Central memory CD8-positive, alpha-beta T cell (primary cell): ENCODE measurements at regions not wholly inside any gene's neighbourhood (a gene's known extent, or its start where the extent isn't known, plus 50 kb on each side); places are given as distances from the start of the nearest gene placed in this dataset.
"Not testable (repeated sequence)": the region's sequence is repeated elsewhere in the genome, so short reads cannot be mapped to it uniquely, and the experiment has no call there.

Experiments
- ATAC-seq: fragments of 150-1000 bp; cut with Tn5 transposase; replicated peaks from 2 replicates; pipeline ENCODE4 v1.10.0; 2022; ENCODE audit warnings: mild to moderate bottlenecking, moderate FRiP score, moderate number of reproducible peaks; ENCODE audit not compliant: poor library complexity, severe bottlenecking; ENCODE audit errors: extremely low read depth
- DNase-seq, 2 donors: peaks; one replicate each; pipeline ENCODE4 v3.0.0; 2021; ENCODE audit warnings: low spot score in 2 of 2
- H3K27ac Mint-ChIP-seq: one replicate; pipeline ENCODE4 v1.8.0; 2022; ENCODE audit warnings: low read depth, mild to moderate bottlenecking, moderate library complexity, mixed read lengths
- H3K27me3 Mint-ChIP-seq: one replicate; pipeline ENCODE4 v1.8.0; 2022; ENCODE audit warnings: mixed read lengths
- H3K36me3 Mint-ChIP-seq: one replicate; pipeline ENCODE4 v1.8.0; 2022; ENCODE audit warnings: mild to moderate bottlenecking, moderate library complexity, mixed read lengths; ENCODE audit not compliant: insufficient read depth
- H3K4me1 Mint-ChIP-seq: one replicate; pipeline ENCODE4 v1.8.0; 2022; ENCODE audit warnings: mixed read lengths
- H3K4me3 Mint-ChIP-seq: one replicate; pipeline ENCODE4 v1.8.0; 2022; ENCODE audit warnings: mild to moderate bottlenecking, moderate library complexity, mixed read lengths
- H3K9me3 Mint-ChIP-seq: one replicate; pipeline ENCODE4 v1.8.0; 2022; ENCODE audit warnings: mixed read lengths

- Mint-ChIP-seq H3K4me3 (no peak overlapping the region), H3K36me3 (no peaks in the 10 kb centered on the region), H3K4me1 (no peaks in the 10 kb centered on the region), H3K27me3 (no peaks in the 10 kb centered on the region), H3K9me3 (peaks cover 6% of the 10 kb centered on the region), H3K27ac (no peak overlapping the region)
- ATAC-seq (no peak), DNase-seq (no peak)
Observed at GRCh38 chr2:193876980-193877379, 1682.2 kb upstream of the TMEFF2 start.

- ATAC-seq (no peak), DNase-seq (no peak)
- H3K27me3 Mint-ChIP-seq, result no peaks in the 10 kb centered on the region
- peaks cover 6% of the 10 kb centered on the region for H3K9me3 Mint-ChIP-seq
- H3K4me3 Mint-ChIP-seq, result no peak overlapping the region
- H3K4me1 Mint-ChIP-seq, result no peaks in the 10 kb centered on the region
- H3K36me3 Mint-ChIP-seq, result no peaks in the 10 kb centered on the region
- no peak overlapping the region for H3K27ac Mint-ChIP-seq
Observed at GRCh38 chr2:193869564-193869963, 1674.8 kb upstream of the TMEFF2 start.

- no peak overlapping the region for H3K4me3 Mint-ChIP-seq
- no peaks in the 10 kb centered on the region for H3K4me1 Mint-ChIP-seq
- ATAC-seq, result no peak
- no peak overlapping the region for H3K27ac Mint-ChIP-seq
- no peaks in the 10 kb centered on the region for H3K27me3 Mint-ChIP-seq
- H3K36me3 Mint-ChIP-seq, result no peaks in the 10 kb centered on the region
- no peak for DNase-seq
- peaks cover 6% of the 10 kb centered on the region for H3K9me3 Mint-ChIP-seq
Observed at GRCh38 chr2:193868833-193869232, 1674.1 kb upstream of the TMEFF2 start.

GRCh38 chr2:193868132-193868531 is 1673.4 kb upstream of the TMEFF2 start:
- Mint-ChIP-seq H3K27ac (no peak overlapping the region), H3K4me1 (no peaks in the 10 kb centered on the region)

GRCh38 chr2:193867454-193867853 is 1672.7 kb upstream of the TMEFF2 start:
- Mint-ChIP-seq H3K27me3 (no peaks in the 10 kb centered on the region), H3K36me3 (no peaks in the 10 kb centered on the region), H3K4me3 (no peak overlapping the region), H3K27ac (no peak overlapping the region), H3K4me1 (no peaks in the 10 kb centered on the region), H3K9me3 (no peaks in the 10 kb centered on the region)
- ATAC-seq, result no peak
- no peak for DNase-seq

More at GRCh38 chr2:193868132-193868531, 1673.4 kb upstream of the TMEFF2 start:
- no peak for DNase-seq
- no peaks in the 10 kb centered on the region for H3K9me3 Mint-ChIP-seq
- no peaks in the 10 kb centered on the region for H3K27me3 Mint-ChIP-seq
- ATAC-seq, result no peak
- no peaks in the 10 kb centered on the region for H3K36me3 Mint-ChIP-seq
- no peak overlapping the region for H3K4me3 Mint-ChIP-seq

- ATAC-seq, result no peak
- no peak overlapping the region for H3K27ac Mint-ChIP-seq
- H3K9me3 Mint-ChIP-seq, result no peaks in the 10 kb centered on the region
- no peak for DNase-seq
- no peaks in the 10 kb centered on the region for H3K27me3 Mint-ChIP-seq
- no peaks in the 10 kb centered on the region for H3K36me3 Mint-ChIP-seq
- H3K4me1 Mint-ChIP-seq, result no peaks in the 10 kb centered on the region
- no peak overlapping the region for H3K4me3 Mint-ChIP-seq
Observed at GRCh38 chr2:193861557-193861956, 1666.8 kb upstream of the TMEFF2 start.

- DNase-seq, result no peak
- no peak overlapping the region for H3K4me3 Mint-ChIP-seq
- no peak for ATAC-seq
- peaks cover 8% of the 10 kb centered on the region for H3K9me3 Mint-ChIP-seq
- no peak overlapping the region for H3K27ac Mint-ChIP-seq
- no peaks in the 10 kb centered on the region for H3K27me3 Mint-ChIP-seq
- H3K36me3 Mint-ChIP-seq, result no peaks in the 10 kb centered on the region
- no peaks in the 10 kb centered on the region for H3K4me1 Mint-ChIP-seq
Observed at GRCh38 chr2:193847991-193848390, 1653.3 kb upstream of the TMEFF2 start.

- no peak overlapping the region for H3K4me3 Mint-ChIP-seq
- H3K36me3 Mint-ChIP-seq, result no peaks in the 10 kb centered on the region
- ATAC-seq (no peak), DNase-seq (no peak)
- H3K27me3 Mint-ChIP-seq, result no peaks in the 10 kb centered on the region
- H3K27ac Mint-ChIP-seq, result no peak overlapping the region
- no peaks in the 10 kb centered on the region for H3K4me1 Mint-ChIP-seq
- peaks cover 8% of the 10 kb centered on the region for H3K9me3 Mint-ChIP-seq
Observed at GRCh38 chr2:193847130-193847529, 1652.4 kb upstream of the TMEFF2 start.

GRCh38 chr2:193845604-193846003 is 1650.9 kb upstream of the TMEFF2 start:
- no peak overlapping the region for H3K4me3 Mint-ChIP-seq
- ATAC-seq, result no peak
- no peak for DNase-seq

GRCh38 chr2:193843675-193844074 is 1648.9 kb upstream of the TMEFF2 start:
- ATAC-seq (no peak), DNase-seq (no peak)
- peaks cover 8% of the 10 kb centered on the region for H3K9me3 Mint-ChIP-seq
- no peaks in the 10 kb centered on the region for H3K36me3 Mint-ChIP-seq
- H3K27ac Mint-ChIP-seq, result no peak overlapping the region
- no peaks in the 10 kb centered on the region for H3K27me3 Mint-ChIP-seq
- H3K4me1 Mint-ChIP-seq, result no peaks in the 10 kb centered on the region
- no peak overlapping the region for H3K4me3 Mint-ChIP-seq

More at GRCh38 chr2:193845604-193846003, 1650.9 kb upstream of the TMEFF2 start:
- Mint-ChIP-seq H3K27me3 (no peaks in the 10 kb centered on the region), H3K36me3 (no peaks in the 10 kb centered on the region), H3K27ac (no peak overlapping the region), H3K9me3 (peaks cover 8% of the 10 kb centered on the region), H3K4me1 (no peaks in the 10 kb centered on the region)

- no peak for ATAC-seq
- H3K36me3 Mint-ChIP-seq, result no peaks in the 10 kb centered on the region
- no peak overlapping the region for H3K4me3 Mint-ChIP-seq
- H3K4me1 Mint-ChIP-seq, result no peaks in the 10 kb centered on the region
- H3K9me3 Mint-ChIP-seq, result peaks cover 8% of the 10 kb centered on the region
- no peak overlapping the region for H3K27ac Mint-ChIP-seq
- DNase-seq, result no peak
- H3K27me3 Mint-ChIP-seq, result no peaks in the 10 kb centered on the region
Observed at GRCh38 chr2:193841384-193842150, 1646.8 kb upstream of the TMEFF2 start.

- Mint-ChIP-seq H3K4me3 (no peak overlapping the region), H3K4me1 (no peaks in the 10 kb centered on the region), H3K36me3 (no peaks in the 10 kb centered on the region), H3K27ac (no peak overlapping the region), H3K9me3 (peaks cover 5% of the 10 kb centered on the region), H3K27me3 (no peaks in the 10 kb centered on the region)
- ATAC-seq (no peak), DNase-seq (no peak)
Observed at GRCh38 chr2:193837111-193837738, 1642.5 kb upstream of the TMEFF2 start.

GRCh38 chr2:193836424-193837006 is 1641.8 kb upstream of the TMEFF2 start:
- not testable (repeated sequence) for DNase-seq, H3K36me3 Mint-ChIP-seq, H3K4me1 Mint-ChIP-seq, H3K27ac Mint-ChIP-seq, H3K27me3 Mint-ChIP-seq, H3K9me3 Mint-ChIP-seq, ATAC-seq, H3K4me3 Mint-ChIP-seq
